CD4-positive, alpha-beta T cell (primary cell): ENCODE measurements at regions not wholly inside any gene's neighbourhood (a gene's known extent, or its start where the extent isn't known, plus 50 kb on each side); places are given as distances from the start of the nearest gene placed in this dataset.

Source experiments
- ATAC-seq: fragments of 200-7000 bp; cut with Tn5 transposase; one replicate; pipeline ENCODE4 v1.10.0; 2022; ENCODE audit warnings: mild to moderate bottlenecking; ENCODE audit not compliant: poor library complexity
- CTCF ChIA-PET: fragments of 350-600 bp; sonication (Branson Sonifier 250); formaldehyde crosslinking; loops from one replicate; lab custom pipeline; 2021; ENCODE audit warnings: antibody characterized with exemption, inconsistent platforms; lab: Charles Lee
- POLR2A ChIA-PET: fragments of 350-600 bp; sonication (Branson Sonifier 250); formaldehyde crosslinking; loops from one replicate; lab custom pipeline; 2021; ENCODE audit warnings: antibody characterized with exemption, inconsistent platforms; lab: Charles Lee
- DNase-seq, 14 experiments: peaks; one replicate each; pipeline ENCODE4 v3.0.0-alpha.2; 2013 to 2020; ENCODE audit warnings: mixed read lengths in 2 of 14
- H3K27ac ChIP-seq, 2 donors: one replicate each; pipeline versions ENCODE4 v1.5.1 to v1.7.0; 2013; ENCODE audit warnings: low read length in 2 of 2, low read depth in 1 of 2, mild to moderate bottlenecking in 1 of 2
- H3K27me3 ChIP-seq, 2 experiments: 1 replicate in 1 of 2; 2 replicates in 1 of 2; pipeline versions ENCODE4 v1.6.1 to v1.7.0; 2013; ENCODE audit warnings: low read length in 2 of 2, control low read depth in 1 of 2, mild to moderate bottlenecking in 1 of 2, moderate library complexity in 1 of 2; ENCODE audit not compliant: insufficient read depth in 2 of 2, control insufficient read depth in 1 of 2
- H3K36me3 ChIP-seq: one replicate; pipeline ENCODE4 v1.6.1; 2013; ENCODE audit warnings: low read length, control low read depth; ENCODE audit not compliant: insufficient read depth
- H3K4me1 ChIP-seq: one replicate; pipeline ENCODE4 v1.6.1; 2013; ENCODE audit warnings: low read length, control low read depth; ENCODE audit not compliant: insufficient read depth
- H3K4me3 ChIP-seq: one replicate; pipeline ENCODE4 v1.5.1; 2013; ENCODE audit warnings: mild to moderate bottlenecking, low read length, moderate library complexity
- H3K9me3 ChIP-seq, 2 experiments: 1 replicate in 1 of 2; 2 replicates in 1 of 2; pipeline versions ENCODE4 v1.6.1 to v1.7.0; 2013; ENCODE audit warnings: low read length in 2 of 2, mild to moderate bottlenecking in 2 of 2, control low read depth in 1 of 2, moderate library complexity in 1 of 2; ENCODE audit not compliant: control insufficient read depth in 1 of 2, insufficient read depth in 1 of 2
- H3K27ac Mint-ChIP-seq: one replicate; pipeline ENCODE4 v1.8.0; 2020; ENCODE audit warnings: mixed read lengths
- H3K27me3 Mint-ChIP-seq: one replicate; pipeline ENCODE4 v1.8.0; 2021; ENCODE audit warnings: mixed read lengths
- H3K36me3 Mint-ChIP-seq: one replicate; pipeline ENCODE4 v1.8.0; 2021; ENCODE audit warnings: low read depth, mixed read lengths
- H3K4me1 Mint-ChIP-seq: one replicate; pipeline ENCODE4 v1.8.0; 2021; ENCODE audit warnings: low read depth, mixed read lengths
- H3K4me3 Mint-ChIP-seq: one replicate; pipeline ENCODE4 v1.8.0; 2020; ENCODE audit warnings: mild to moderate bottlenecking, mixed read lengths
- H3K9me3 Mint-ChIP-seq: one replicate; pipeline ENCODE4 v1.8.0; 2020; ENCODE audit warnings: mixed read lengths
- intact Hi-C, 2 experiments: fragments of 100-400 bp; cut with DNase I in 1 of 2; cut with micrococcal nuclease in 1 of 2; formaldehyde crosslinking; loops; one replicate each; pipeline versions ENCODE4 v1.15.1 to v1.9.0; 2023 to 2025; cut with DNase I, micrococcal nuclease
- TF ChIP-seq, protein P1 (sequence below): fragments of 200-600 bp; IDR thresholded peaks from one replicate; pipeline ENCODE4 v1.8.0; 2022; ENCODE audit warnings: antibody characterized with exemption, mild to moderate bottlenecking

- H3K4me1 ChIP-seq: no peaks in the 10 kb centered on the region
- H3K27me3 ChIP-seq: peaks cover 6 to 26% of the 10 kb centered on the region in 2 experiments
- no peak overlapping the region for H3K4me3 ChIP-seq
- peaks cover 37% of the 10 kb centered on the region for H3K27me3 Mint-ChIP-seq
- H3K27ac ChIP-seq: no peak overlapping the region
- H3K9me3 Mint-ChIP-seq: no peaks in the 10 kb centered on the region
- no peaks in the 10 kb centered on the region for H3K9me3 ChIP-seq
- no peak overlapping the region for H3K4me3 Mint-ChIP-seq
- CTCF ChIA-PET: interaction anchor here (0.7 kb wide), 1 partner anchor 23 kb away, joined by 3 read pairs; no protein-coding TSS in a partner anchor
- intact Hi-C loops: no loop called here
- POLR2A ChIA-PET: no interaction called here
- H3K36me3 ChIP-seq: no peaks in the 10 kb centered on the region
- no peaks in the 10 kb centered on the region for H3K4me1 Mint-ChIP-seq
- H3K36me3 Mint-ChIP-seq: no peaks in the 10 kb centered on the region
- TF ChIP-seq, protein P1, sequence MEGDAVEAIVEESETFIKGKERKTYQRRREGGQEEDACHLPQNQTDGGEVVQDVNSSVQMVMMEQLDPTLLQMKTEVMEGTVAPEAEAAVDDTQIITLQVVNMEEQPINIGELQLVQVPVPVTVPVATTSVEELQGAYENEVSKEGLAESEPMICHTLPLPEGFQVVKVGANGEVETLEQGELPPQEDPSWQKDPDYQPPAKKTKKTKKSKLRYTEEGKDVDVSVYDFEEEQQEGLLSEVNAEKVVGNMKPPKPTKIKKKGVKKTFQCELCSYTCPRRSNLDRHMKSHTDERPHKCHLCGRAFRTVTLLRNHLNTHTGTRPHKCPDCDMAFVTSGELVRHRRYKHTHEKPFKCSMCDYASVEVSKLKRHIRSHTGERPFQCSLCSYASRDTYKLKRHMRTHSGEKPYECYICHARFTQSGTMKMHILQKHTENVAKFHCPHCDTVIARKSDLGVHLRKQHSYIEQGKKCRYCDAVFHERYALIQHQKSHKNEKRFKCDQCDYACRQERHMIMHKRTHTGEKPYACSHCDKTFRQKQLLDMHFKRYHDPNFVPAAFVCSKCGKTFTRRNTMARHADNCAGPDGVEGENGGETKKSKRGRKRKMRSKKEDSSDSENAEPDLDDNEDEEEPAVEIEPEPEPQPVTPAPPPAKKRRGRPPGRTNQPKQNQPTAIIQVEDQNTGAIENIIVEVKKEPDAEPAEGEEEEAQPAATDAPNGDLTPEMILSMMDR: no peak
- DNase-seq: no peak
- no peak overlapping the region for H3K27ac Mint-ChIP-seq
- ATAC-seq: no peak
Measured at GRCh38 chr14:54226103-54226502, 170.7 kb upstream of the CDKN3 start.

- Mint-ChIP-seq H3K4me1 (no peaks in the 10 kb centered on the region), H3K4me3 (no peak overlapping the region), H3K27ac (no peak overlapping the region), H3K9me3 (no peaks in the 10 kb centered on the region), H3K27me3 (peaks cover 32% of the 10 kb centered on the region), H3K36me3 (no peaks in the 10 kb centered on the region)
- Histone ChIP-seq H3K36me3 (no peaks in the 10 kb centered on the region), H3K4me1 (no peaks in the 10 kb centered on the region), H3K9me3 (no peaks in the 10 kb centered on the region), H3K27me3 (peaks cover 6 to 21% of the 10 kb centered on the region in 2 experiments), H3K27ac (no peak overlapping the region), H3K4me3 (no peak overlapping the region)
- intact Hi-C loops: no loop called here
- POLR2A ChIA-PET: no interaction called here
- TF ChIP-seq, protein P1: no peak
- DNase-seq: no peak
- no peak for ATAC-seq
- CTCF ChIA-PET: interaction anchor here (0.7 kb wide), 1 partner anchor 22 kb away, joined by 3 read pairs; no protein-coding TSS in a partner anchor
Measured at GRCh38 chr14:54226558-54226957, 170.2 kb upstream of the CDKN3 start.

- Mint-ChIP-seq H3K4me1 (no peaks in the 10 kb centered on the region), H3K27me3 (peaks cover 17% of the 10 kb centered on the region), H3K27ac (no peak overlapping the region), H3K36me3 (no peaks in the 10 kb centered on the region), H3K4me3 (no peak overlapping the region), H3K9me3 (peaks cover 4% of the 10 kb centered on the region)
- TF ChIP-seq, protein P1: no peak
- no peak for ATAC-seq
- H3K36me3 ChIP-seq: no peaks in the 10 kb centered on the region
- DNase-seq: no peak
- H3K9me3 ChIP-seq: no peaks in the 10 kb centered on the region
- no peak overlapping the region for H3K4me3 ChIP-seq
- POLR2A ChIA-PET: no interaction called here
- no peak overlapping the region for H3K27ac ChIP-seq
- CTCF ChIA-PET: no interaction called here
- intact Hi-C loops: no loop called here
- H3K27me3 ChIP-seq: peaks cover 0 to 4% of the 10 kb centered on the region in 2 experiments
- H3K4me1 ChIP-seq: no peaks in the 10 kb centered on the region
Measured at GRCh38 chr14:54229136-54229535, 167.7 kb upstream of the CDKN3 start.
